ENCODE measurements at regions not wholly inside any gene's neighbourhood (a gene's known extent, or its start where the extent isn't known, plus 50 kb on each side); places are given as distances from the start of the nearest gene placed in this dataset.

GRCh38 chr3:74489050-74489792 lies 125.2 kb downstream of the CNTN3 start:
- no peak overlapping the region for H2AFZ ChIP-seq (replicated peaks)
- DNase-seq (ENCODE audit: low spot score): no peak
- H3K9me3 Mint-ChIP-seq: no peaks in the 10 kb centered on the region
- H3F3A ChIP-seq (ENCODE audit: low read depth): no peaks in the 10 kb centered on the region
- H3K27ac ChIP-seq: no peak overlapping the region
- H3K4me3 Mint-ChIP-seq: no peak overlapping the region
- H3K36me3 Mint-ChIP-seq: no peaks in the 10 kb centered on the region
- H3K4me3 ChIP-seq: no peak overlapping the region
- H3K9me3 ChIP-seq (ENCODE audit: low read depth): no peaks in the 10 kb centered on the region
- H3K4me1 Mint-ChIP-seq: peaks cover 9% of the 10 kb centered on the region
- H4K20me1 ChIP-seq (ENCODE audit: low read depth): no peaks in the 10 kb centered on the region
- H3K27ac Mint-ChIP-seq: no peak overlapping the region
- no peaks in the 10 kb centered on the region for H3K27me3 Mint-ChIP-seq (ENCODE audit: insufficient read depth, low read depth)
- H3K79me2 ChIP-seq (ENCODE audit: low read depth): no peaks in the 10 kb centered on the region
- H3K27me3 ChIP-seq: no peaks in the 10 kb centered on the region
- TF ChIP-seq EZH2phosphoT487 (IDR thresholded peaks at IDR 0.05): no peak
- TF ChIP-seq EZH2 (IDR thresholded peaks at IDR 0.05): no peak
- no peak for TF ChIP-seq CTCF (IDR thresholded peaks at IDR 0.05)
- H3K36me3 ChIP-seq: no peaks in the 10 kb centered on the region
- no peak overlapping the region for H3K9ac ChIP-seq
- H3K4me1 ChIP-seq: no peaks in the 10 kb centered on the region
- H3K4me2 ChIP-seq: no peak overlapping the region

GRCh38 chr3:74479915-74480314 lies 134.5 kb downstream of the CNTN3 start:
- Mint-ChIP-seq H3K4me3 (no peak overlapping the region), H3K27me3 (ENCODE audit: insufficient read depth, low read depth) (no peaks in the 10 kb centered on the region), H3K27ac (no peak overlapping the region), H3K36me3 (no peaks in the 10 kb centered on the region), H3K4me1 (no peaks in the 10 kb centered on the region), H3K9me3 (no peaks in the 10 kb centered on the region)
- H2AFZ ChIP-seq (replicated peaks): no peak overlapping the region
- no peak overlapping the region for H3K9ac ChIP-seq
- no peaks in the 10 kb centered on the region for H4K20me1 ChIP-seq (ENCODE audit: low read depth)
- no peaks in the 10 kb centered on the region for H3K79me2 ChIP-seq (ENCODE audit: low read depth)
- no peaks in the 10 kb centered on the region for H3K4me1 ChIP-seq
- H3K27me3 ChIP-seq: no peaks in the 10 kb centered on the region
- H3K4me2 ChIP-seq: no peak overlapping the region
- H3K4me3 ChIP-seq: no peak overlapping the region
- no peak for DNase-seq (ENCODE audit: low spot score)
- no peaks in the 10 kb centered on the region for H3F3A ChIP-seq (ENCODE audit: low read depth)
- no peaks in the 10 kb centered on the region for H3K36me3 ChIP-seq
- no peaks in the 10 kb centered on the region for H3K9me3 ChIP-seq (ENCODE audit: low read depth)
- TF ChIP-seq CTCF (IDR thresholded peaks at IDR 0.05) (no peak), EZH2phosphoT487 (IDR thresholded peaks at IDR 0.05) (no peak), EZH2 (IDR thresholded peaks at IDR 0.05) (no peak)
- H3K27ac ChIP-seq: no peak overlapping the region

GRCh38 chr3:74470313-74470712 lies 144.1 kb downstream of the CNTN3 start:
- no peak overlapping the region for H3K27ac Mint-ChIP-seq

More at GRCh38 chr3:74470313-74470712, 144.1 kb downstream of the CNTN3 start:
- H4K20me1 ChIP-seq (ENCODE audit: low read depth): no peaks in the 10 kb centered on the region
- no peak overlapping the region for H3K4me3 ChIP-seq
- no peaks in the 10 kb centered on the region for H3K9me3 ChIP-seq (ENCODE audit: low read depth)
- no peaks in the 10 kb centered on the region for H3K27me3 ChIP-seq
- Mint-ChIP-seq H3K9me3 (peaks cover 3% of the 10 kb centered on the region), H3K4me1 (no peaks in the 10 kb centered on the region), H3K36me3 (peaks cover 3% of the 10 kb centered on the region), H3K4me3 (no peak overlapping the region), H3K27me3 (ENCODE audit: insufficient read depth, low read depth) (no peaks in the 10 kb centered on the region)
- DNase-seq (ENCODE audit: low spot score): no peak
- no peaks in the 10 kb centered on the region for H3F3A ChIP-seq (ENCODE audit: low read depth)
- H3K36me3 ChIP-seq: no peaks in the 10 kb centered on the region
- no peak overlapping the region for H3K27ac ChIP-seq
- H2AFZ ChIP-seq (replicated peaks): no peak overlapping the region
- no peak overlapping the region for H3K4me2 ChIP-seq
- H3K79me2 ChIP-seq (ENCODE audit: low read depth): no peaks in the 10 kb centered on the region
- TF ChIP-seq EZH2 (IDR thresholded peaks at IDR 0.05) (no peak), EZH2phosphoT487 (IDR thresholded peaks at IDR 0.05) (no peak), CTCF (IDR thresholded peaks at IDR 0.05) (no peak)
- H3K4me1 ChIP-seq: no peaks in the 10 kb centered on the region
- H3K9ac ChIP-seq: no peak overlapping the region

Data from neural progenitor cell (in vitro differentiated cells).